Sciatic nerve (tissue), 2 donors: ENCODE measurements at regions not wholly inside any gene's neighbourhood (a gene's known extent, or its start where the extent isn't known, plus 50 kb on each side); places are given as distances from the start of the nearest gene placed in this dataset.
"Not testable (repeated sequence)": the region's sequence is repeated elsewhere in the genome, so short reads cannot be mapped to it uniquely, and the experiment has no call there.

Experiments used
- ATAC-seq: fragments of 200-7000 bp; cut with Tn5 transposase; one replicate; pipeline ENCODE4 v1.9.1; 2020; ENCODE audit warnings: mild to moderate bottlenecking, moderate library complexity
- DNase-seq: peaks from one replicate; pipeline ENCODE4 v3.0.0-alpha.2; 2020; ENCODE audit warnings: low spot score
- intact Hi-C: fragments of 100-400 bp; cut with DNase I; formaldehyde crosslinking; loops from one replicate; pipeline ENCODE4 v1.14.2; 2022
- donor health status: DM: no; HTN: no; CAD: no.
- donor health status: DM: no; HTN: no; CAD: no.

- intact Hi-C loops, DNase-seq, ATAC-seq: not testable (repeated sequence)
Observed at GRCh38 chr1:82776730-82777129, 976.0 kb downstream of the ADGRL2 start.

GRCh38 chr1:82775406-82776000 lies 974.8 kb downstream of the ADGRL2 start:
- DNase-seq (no peak), ATAC-seq (no peak)
- intact Hi-C loops: no loop called here

GRCh38 chr1:82762829-82763532 lies 962.2 kb downstream of the ADGRL2 start:
- no peak for DNase-seq
- intact Hi-C loops: no loop called here
- ATAC-seq: no peak

GRCh38 chr1:82759035-82759434 lies 958.3 kb downstream of the ADGRL2 start:
- intact Hi-C loops: no loop called here
- DNase-seq (no peak), ATAC-seq (no peak)

DNA sequence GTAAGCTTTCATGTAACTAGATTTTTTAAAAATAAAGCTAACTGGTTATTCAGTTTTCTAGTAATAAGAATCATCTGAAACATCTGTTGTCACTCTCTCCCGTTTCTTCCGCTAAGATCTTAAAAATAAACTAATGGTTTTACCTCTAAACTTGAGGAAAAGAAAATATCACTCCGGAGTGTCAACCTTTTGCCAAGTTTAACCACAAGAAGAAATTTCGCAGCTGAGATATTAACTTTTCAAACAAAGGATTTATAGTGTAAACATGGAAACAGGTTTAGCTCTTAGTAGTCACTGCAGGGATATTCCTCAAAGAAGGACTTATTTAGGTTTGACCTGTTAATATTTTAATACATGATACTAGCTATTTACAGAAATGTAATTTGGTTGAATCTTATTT lies 954.9 kb downstream of the ADGRL2 start:
- DNase-seq: no peak
- ATAC-seq: no peak
- intact Hi-C loops: no loop called here

- ATAC-seq (no peak), DNase-seq (no peak)
- intact Hi-C loops: no loop called here
Observed at GRCh38 chr1:82755191-82755590, 954.5 kb downstream of the ADGRL2 start.

DNA sequence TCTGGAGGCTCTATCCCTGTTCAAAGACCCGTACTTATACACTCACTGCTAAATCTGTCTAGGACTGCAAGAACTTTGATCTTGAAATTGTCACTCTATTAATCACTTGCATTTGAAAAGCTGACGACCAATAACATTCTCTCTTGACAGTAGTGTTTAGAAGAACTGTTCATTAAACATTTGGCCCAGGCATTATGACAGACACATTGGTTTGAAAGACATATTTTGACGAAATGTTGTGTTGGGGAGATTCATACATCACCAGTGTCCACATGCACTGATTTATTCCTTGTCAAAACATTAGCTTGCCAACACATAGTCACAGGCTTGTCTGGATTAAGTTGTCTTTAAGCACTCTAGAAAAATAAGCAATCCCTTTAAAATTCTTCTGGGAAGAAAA lies 951.3 kb downstream of the ADGRL2 start:
- no peak for ATAC-seq
- no peak for DNase-seq
- intact Hi-C loops: no loop called here

DNA sequence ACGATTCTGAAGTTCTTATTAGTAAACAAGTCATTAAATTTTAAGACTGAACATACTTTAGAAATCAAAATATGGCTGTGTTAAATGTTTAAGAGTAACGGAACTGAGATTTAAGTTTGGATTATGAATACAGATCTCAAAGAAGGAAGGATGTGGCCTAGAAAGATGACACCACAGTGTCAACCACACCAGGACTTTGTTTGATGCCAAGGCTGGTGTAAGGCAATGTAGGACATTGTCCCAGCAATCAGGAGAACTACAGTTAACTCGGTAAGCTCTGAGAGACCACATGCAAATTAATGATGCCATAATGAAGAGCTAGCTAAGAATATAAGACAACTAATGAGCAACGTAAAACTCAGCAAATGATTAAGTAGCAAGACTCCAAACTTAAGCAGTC lies 932.9 kb downstream of the ADGRL2 start:
- intact Hi-C loops: no loop called here
- ATAC-seq: no peak
- no peak for DNase-seq

- intact Hi-C loops: no loop called here
- ATAC-seq (no peak), DNase-seq (no peak)
Observed at GRCh38 chr1:82731216-82731615, 930.5 kb downstream of the ADGRL2 start.

- ATAC-seq (no peak), DNase-seq (no peak)
- intact Hi-C loops: no loop called here
Observed at GRCh38 chr1:82728206-82728605, 927.5 kb downstream of the ADGRL2 start.

DNA sequence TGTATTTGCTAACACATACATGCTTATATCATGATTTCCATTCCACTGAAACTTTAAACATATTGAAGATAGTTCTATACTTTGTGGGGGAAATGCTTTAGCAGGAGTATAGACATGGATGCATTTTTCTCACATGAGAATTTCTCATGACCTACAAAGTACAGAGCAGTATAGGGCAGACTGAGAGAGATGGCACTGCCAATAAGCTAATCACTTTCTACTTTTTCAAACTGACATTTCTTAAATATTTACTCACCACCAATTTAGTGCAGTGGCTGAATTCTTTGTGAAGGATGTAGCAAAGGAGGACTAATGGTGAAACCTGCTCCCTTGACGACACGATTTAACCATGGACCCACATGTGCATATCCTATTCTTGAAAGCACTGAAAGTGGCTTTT lies 923.5 kb downstream of the ADGRL2 start:
- DNase-seq: no peak
- intact Hi-C loops: no loop called here
- ATAC-seq: no peak

GRCh38 chr1:82722608-82723007 lies 921.9 kb downstream of the ADGRL2 start:
- intact Hi-C loops: no loop called here
- ATAC-seq: no peak
- no peak for DNase-seq

DNA sequence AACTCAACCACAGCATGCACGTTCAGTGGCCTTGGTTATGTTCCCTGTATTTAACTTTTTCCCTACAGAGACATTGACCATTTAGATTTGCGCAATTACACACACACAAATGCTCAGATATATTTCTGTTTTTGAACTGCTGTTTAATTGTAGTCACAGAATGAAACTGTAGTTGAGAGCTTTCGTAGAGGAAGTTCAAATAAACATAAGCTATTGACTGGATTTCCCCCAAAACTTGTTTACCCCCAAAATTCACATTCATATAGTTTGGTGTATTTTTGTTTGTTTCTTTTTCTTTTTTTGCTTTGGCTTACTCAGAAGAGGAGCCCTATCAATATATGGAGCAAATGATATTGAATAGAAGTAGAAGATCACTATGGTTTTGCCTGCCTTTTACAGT lies 921.0 kb downstream of the ADGRL2 start:
- intact Hi-C loops: no loop called here
- ATAC-seq (no peak), DNase-seq (no peak)

GRCh38 chr1:82718719-82719419 lies 918.1 kb downstream of the ADGRL2 start:
- ATAC-seq (no peak), DNase-seq (no peak)
- intact Hi-C loops: no loop called here

- intact Hi-C loops: no loop called here
- ATAC-seq (no peak), DNase-seq (no peak)
Observed at GRCh38 chr1:82710091-82710490, 909.4 kb downstream of the ADGRL2 start.

DNA sequence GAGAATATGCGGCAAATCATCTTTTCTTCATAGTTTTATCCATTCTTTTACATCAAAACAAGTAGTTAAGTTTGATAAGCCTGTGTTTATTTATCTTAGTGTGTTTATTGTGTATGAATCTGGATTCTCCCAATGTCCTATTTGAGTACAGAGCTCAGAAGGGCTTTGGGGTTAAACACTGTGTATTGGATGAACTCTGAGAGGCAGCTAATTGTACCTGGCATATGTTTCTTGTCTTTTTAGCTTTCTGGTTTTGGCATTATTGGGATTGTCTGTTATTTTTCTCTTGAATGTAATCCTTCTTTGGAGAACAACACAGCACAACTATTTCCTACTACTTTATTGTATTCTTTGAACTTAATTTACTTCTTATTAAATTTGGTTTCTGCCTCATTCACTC lies 906.9 kb downstream of the ADGRL2 start:
- no peak for DNase-seq
- intact Hi-C loops: no loop called here
- no peak for ATAC-seq

GRCh38 chr1:82706741-82707140 lies 906.0 kb downstream of the ADGRL2 start:
- intact Hi-C loops: no loop called here

DNA sequence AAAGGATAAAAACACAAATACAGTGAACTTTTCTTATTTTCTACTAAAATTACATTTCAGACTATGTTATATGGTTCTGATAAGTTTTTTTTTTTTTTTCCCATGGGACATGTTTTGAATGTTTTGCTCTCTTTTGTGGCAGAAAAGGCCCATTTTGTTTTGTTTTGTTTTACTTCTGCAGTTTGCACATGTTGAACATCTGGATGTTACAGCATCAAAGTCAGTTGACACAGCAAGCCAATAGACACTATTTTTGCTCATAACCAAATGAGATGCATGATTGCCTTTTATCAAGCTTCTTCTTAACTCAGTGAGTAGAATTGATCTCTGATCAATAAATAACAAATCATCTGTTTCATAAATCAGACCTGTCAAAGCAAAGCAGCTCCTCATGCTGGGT lies 904.2 kb downstream of the ADGRL2 start:
- ATAC-seq: peak; percentile 63
- no peak for DNase-seq
- intact Hi-C loops: no loop called here

More at GRCh38 chr1:82706741-82707140, 906.0 kb downstream of the ADGRL2 start:
- DNase-seq: no peak
- no peak for ATAC-seq

DNA sequence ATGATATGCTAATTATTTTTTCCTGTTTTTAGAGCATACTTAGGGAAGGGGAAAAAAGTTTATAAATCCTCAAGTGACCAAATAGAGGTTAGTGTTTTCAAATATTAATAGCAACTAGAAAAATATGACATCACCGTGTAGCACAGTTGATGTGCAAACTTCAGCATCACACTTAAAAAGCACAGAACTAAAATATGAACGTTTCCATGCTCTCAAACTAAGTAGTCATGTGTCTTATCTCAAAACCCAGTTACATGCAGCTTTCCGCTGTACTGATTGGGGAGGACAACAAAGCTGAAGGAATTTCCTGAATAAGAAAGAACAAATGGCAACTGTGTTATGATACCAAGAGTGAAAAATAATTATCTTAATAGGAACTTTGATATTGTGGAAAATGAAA lies 903.7 kb downstream of the ADGRL2 start:
- ATAC-seq (peak; percentile 58), DNase-seq (no peak)
- intact Hi-C loops: no loop called here

GRCh38 chr1:82703951-82704350 lies 903.2 kb downstream of the ADGRL2 start:
- no peak for ATAC-seq
- DNase-seq: no peak
- intact Hi-C loops: no loop called here
